GM23338 (cell line): ENCODE measurements at regions not wholly inside any gene's neighbourhood (a gene's known extent, or its start where the extent isn't known, plus 50 kb on each side); places are given as distances from the start of the nearest gene placed in this dataset.

Experiments used
- ATAC-seq: fragments of 200-7000 bp; cut with Tn5 transposase; 3 replicates; pipeline ENCODE4 v1.9.1; 2020
- DNase-seq: peaks from one replicate; pipeline ENCODE4 v3.0.0-alpha.2; 2015; ENCODE audit warnings: low spot score
- H2AFZ ChIP-seq: fragments of 200-600 bp; sonication (generic); 2 replicates; pipeline ENCODE4 v1.8.0; 2016; ENCODE audit warnings: antibody characterized with exemption, mild to moderate bottlenecking, moderate library complexity
- H3F3A ChIP-seq: fragments of 200-600 bp; sonication (generic); replicated peaks from 2 replicates; pipeline ENCODE4 v1.8.0; 2017; ENCODE audit warnings: antibody characterized with exemption, mixed run types, low read depth
- H3K27ac ChIP-seq: fragments of 200-600 bp; sonication (generic); 2 replicates; pipeline ENCODE4 v1.6.1; 2016; ENCODE audit warnings: low read depth
- H3K27me3 ChIP-seq: fragments of 200-600 bp; sonication (generic); 2 replicates; pipeline ENCODE4 v1.8.0; 2016; ENCODE audit warnings: mild to moderate bottlenecking, mixed run types, moderate library complexity; ENCODE audit not compliant: insufficient read depth
- H3K36me3 ChIP-seq: fragments of 200-600 bp; sonication (generic); 2 replicates; pipeline ENCODE4 v1.8.0; 2016; ENCODE audit warnings: mild to moderate bottlenecking; ENCODE audit not compliant: insufficient read depth
- H3K4me1 ChIP-seq: fragments of 200-600 bp; sonication (generic); 2 replicates; pipeline ENCODE4 v1.8.0; 2016; ENCODE audit warnings: mild to moderate bottlenecking, moderate library complexity; ENCODE audit not compliant: insufficient read depth
- H3K4me2 ChIP-seq: fragments of 200-600 bp; sonication (generic); 2 replicates; pipeline ENCODE4 v1.7.1; 2017; ENCODE audit warnings: mixed run types
- H3K4me3 ChIP-seq: fragments of 200-600 bp; sonication (generic); 2 replicates; pipeline ENCODE4 v1.6.1; 2016; ENCODE audit warnings: mixed run types
- H3K79me2 ChIP-seq: fragments of 200-600 bp; sonication (generic); replicated peaks from 2 replicates; pipeline ENCODE4 v1.8.0; 2017; ENCODE audit warnings: mild to moderate bottlenecking; ENCODE audit not compliant: insufficient read depth
- H3K9me2 ChIP-seq: fragments of 200-600 bp; sonication (generic); 2 replicates; pipeline ENCODE4 v1.8.0; 2017; ENCODE audit not compliant: insufficient read depth
- H4K20me1 ChIP-seq: fragments of 200-600 bp; sonication (generic); replicated peaks from 2 replicates; pipeline ENCODE4 v1.8.0; 2017; ENCODE audit warnings: mild to moderate bottlenecking; ENCODE audit not compliant: insufficient read depth
- H3K27ac Mint-ChIP-seq: 2 replicates; pipeline ENCODE4 v1.8.0; 2020; ENCODE audit warnings: inconsistent platforms, mild to moderate bottlenecking, moderate library complexity, mixed read lengths
- H3K27me3 Mint-ChIP-seq: 3 replicates; pipeline ENCODE4 v1.8.0; 2022; ENCODE audit warnings: low read depth, mild to moderate bottlenecking, moderate library complexity, mixed read lengths, inconsistent platforms; ENCODE audit not compliant: insufficient read depth, poor library complexity
- H3K36me3 Mint-ChIP-seq: 3 replicates; pipeline ENCODE4 v1.8.0; 2021; ENCODE audit warnings: low read depth, mild to moderate bottlenecking, inconsistent platforms, moderate library complexity, mixed read lengths
- H3K4me1 Mint-ChIP-seq: 3 replicates; pipeline ENCODE4 v1.8.0; 2020; ENCODE audit warnings: mild to moderate bottlenecking, inconsistent platforms, mixed read lengths
- H3K4me3 Mint-ChIP-seq: 3 replicates; pipeline ENCODE4 v1.8.0; 2021; ENCODE audit warnings: moderate library complexity, mild to moderate bottlenecking, inconsistent platforms, mixed read lengths
- H3K9me3 Mint-ChIP-seq: 3 replicates; pipeline ENCODE4 v1.8.0; 2020; ENCODE audit warnings: moderate library complexity, mild to moderate bottlenecking, inconsistent platforms, mixed read lengths
- CREB1 ChIP-seq: fragments of 250-450 bp; sonication (Bioruptor Pico); IDR thresholded peaks from 2 replicates; pipeline ENCODE4 v1.5.0; 2020; ENCODE audit warnings: low read depth, mild to moderate bottlenecking, moderate library complexity
- CTCF ChIP-seq, 2 experiments: fragments of 200-600 bp in 1 of 2; sonication (generic) in 1 of 2; conservative IDR thresholded peaks; 2 replicates each; pipeline versions ENCODE4 v1.5.1 to v1.6.1; 2016 to 2017; ENCODE audit warnings: antibody characterized with exemption in 2 of 2, low read depth in 2 of 2, mild to moderate bottlenecking in 2 of 2, moderate library complexity in 1 of 2
- EZH2 ChIP-seq: fragments of 200-600 bp; sonication (generic); IDR thresholded peaks from one replicate; pipeline ENCODE4 v1.8.0; 2017; ENCODE audit warnings: antibody characterized with exemption, mild to moderate bottlenecking, low read depth; ENCODE audit not compliant: unreplicated experiment
- EZH2phosphoT487 ChIP-seq: fragments of 200-600 bp; sonication (generic); IDR thresholded peaks from one replicate; pipeline ENCODE4 v1.8.1; 2018; ENCODE audit warnings: antibody characterized with exemption; ENCODE audit not compliant: unreplicated experiment
- JUNB ChIP-seq: IDR thresholded peaks from one replicate; pipeline ENCODE4 v1.6.1; 2016; ENCODE audit warnings: antibody characterized with exemption; ENCODE audit not compliant: unreplicated experiment
- NANOG ChIP-seq: IDR thresholded peaks from 2 replicates; pipeline ENCODE4 v1.6.1; 2016; ENCODE audit warnings: antibody characterized with exemption, borderline replicate concordance
- POLR2AphosphoS5 ChIP-seq: IDR thresholded peaks from 2 replicates; pipeline ENCODE4 v1.6.1; 2016; ENCODE audit warnings: antibody characterized with exemption, low read depth
- STAT1 ChIP-seq: IDR thresholded peaks from one replicate; pipeline ENCODE4 v1.6.1; 2016; ENCODE audit warnings: antibody characterized with exemption; ENCODE audit not compliant: unreplicated experiment
- ZNF114 ChIP-seq: fragments of 250-450 bp; sonication (Bioruptor Pico); IDR thresholded peaks from 2 replicates; pipeline ENCODE4 v1.5.0; 2020; ENCODE audit warnings: mild to moderate bottlenecking, moderate library complexity
- ZNF331 ChIP-seq: fragments of 250-450 bp; sonication (Bioruptor Pico); IDR thresholded peaks from 2 replicates; pipeline ENCODE4 v1.5.0; 2020; ENCODE audit warnings: low read depth, mild to moderate bottlenecking, moderate library complexity
- TF ChIP-seq, protein P1 (sequence below): IDR thresholded peaks from one replicate; pipeline ENCODE4 v1.6.1; 2018; ENCODE audit warnings: antibody characterized with exemption; ENCODE audit not compliant: unreplicated experiment
- TF ChIP-seq, protein P2 (sequence below): fragments of 250-450 bp; sonication (Bioruptor Pico); IDR thresholded peaks from 2 replicates; pipeline ENCODE4 v1.5.0; 2020; ENCODE audit warnings: mild to moderate bottlenecking, moderate library complexity
- TF ChIP-seq, protein P3 (sequence below): IDR thresholded peaks from 2 replicates; pipeline ENCODE4 v1.6.1; 2016; ENCODE audit warnings: antibody characterized with exemption

DNA sequence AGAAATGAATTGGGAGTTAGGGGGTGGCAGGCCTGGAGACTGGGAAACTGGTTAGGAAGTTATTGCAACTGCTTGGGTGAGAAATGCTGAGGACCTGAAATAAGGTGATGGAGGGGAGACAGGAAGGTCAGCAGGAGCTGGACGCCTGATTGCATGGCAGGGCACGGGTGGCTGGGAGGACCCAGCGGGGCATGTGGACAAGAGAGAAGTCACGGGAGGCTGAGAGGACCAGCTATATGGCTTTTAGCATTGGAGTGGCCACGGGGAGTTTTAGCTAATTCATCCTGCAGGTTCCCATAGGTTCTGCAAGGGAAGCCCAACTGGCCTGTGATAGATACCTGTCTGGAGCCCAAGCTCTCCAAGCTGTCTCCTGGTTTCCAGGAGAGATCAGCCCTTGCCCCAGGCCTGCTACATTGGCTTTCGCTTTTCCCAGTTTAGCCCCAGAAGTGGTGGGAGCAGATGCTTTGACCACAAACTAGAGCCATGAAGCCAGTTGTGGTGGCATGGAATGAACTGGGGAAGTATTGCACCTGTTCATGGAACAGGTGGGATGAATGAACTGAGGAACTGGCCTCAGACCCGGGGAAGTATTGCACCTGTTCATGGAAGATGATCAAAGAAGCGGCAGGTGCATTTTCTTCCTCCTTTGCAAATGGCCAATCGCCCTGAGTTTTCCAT, 93.6 kb upstream of the TAF1B start:
- Mint-ChIP-seq H3K27me3 (peaks cover 13% of the 10 kb centered on the region), H3K27ac (no peak overlapping the region), H3K9me3 (peaks cover 5% of the 10 kb centered on the region), H3K4me1 (peaks cover 23% of the 10 kb centered on the region), H3K4me3 (no peak overlapping the region), H3K36me3 (no peaks in the 10 kb centered on the region)
- Histone ChIP-seq H3K27me3 (no peaks in the 10 kb centered on the region), H3K79me2 (no peaks in the 10 kb centered on the region), H3K4me2 (no peak overlapping the region), H3K36me3 (no peaks in the 10 kb centered on the region), H3K4me1 (peaks cover 6% of the 10 kb centered on the region), H3F3A (no peaks in the 10 kb centered on the region), H3K27ac (no peak overlapping the region), H2AFZ (no peak overlapping the region), H3K4me3 (no peak overlapping the region), H4K20me1 (no peaks in the 10 kb centered on the region), H3K9me2 (no peaks in the 10 kb centered on the region)
- no peak for TF ChIP-seq EZH2
- TF ChIP-seq, protein P1, sequence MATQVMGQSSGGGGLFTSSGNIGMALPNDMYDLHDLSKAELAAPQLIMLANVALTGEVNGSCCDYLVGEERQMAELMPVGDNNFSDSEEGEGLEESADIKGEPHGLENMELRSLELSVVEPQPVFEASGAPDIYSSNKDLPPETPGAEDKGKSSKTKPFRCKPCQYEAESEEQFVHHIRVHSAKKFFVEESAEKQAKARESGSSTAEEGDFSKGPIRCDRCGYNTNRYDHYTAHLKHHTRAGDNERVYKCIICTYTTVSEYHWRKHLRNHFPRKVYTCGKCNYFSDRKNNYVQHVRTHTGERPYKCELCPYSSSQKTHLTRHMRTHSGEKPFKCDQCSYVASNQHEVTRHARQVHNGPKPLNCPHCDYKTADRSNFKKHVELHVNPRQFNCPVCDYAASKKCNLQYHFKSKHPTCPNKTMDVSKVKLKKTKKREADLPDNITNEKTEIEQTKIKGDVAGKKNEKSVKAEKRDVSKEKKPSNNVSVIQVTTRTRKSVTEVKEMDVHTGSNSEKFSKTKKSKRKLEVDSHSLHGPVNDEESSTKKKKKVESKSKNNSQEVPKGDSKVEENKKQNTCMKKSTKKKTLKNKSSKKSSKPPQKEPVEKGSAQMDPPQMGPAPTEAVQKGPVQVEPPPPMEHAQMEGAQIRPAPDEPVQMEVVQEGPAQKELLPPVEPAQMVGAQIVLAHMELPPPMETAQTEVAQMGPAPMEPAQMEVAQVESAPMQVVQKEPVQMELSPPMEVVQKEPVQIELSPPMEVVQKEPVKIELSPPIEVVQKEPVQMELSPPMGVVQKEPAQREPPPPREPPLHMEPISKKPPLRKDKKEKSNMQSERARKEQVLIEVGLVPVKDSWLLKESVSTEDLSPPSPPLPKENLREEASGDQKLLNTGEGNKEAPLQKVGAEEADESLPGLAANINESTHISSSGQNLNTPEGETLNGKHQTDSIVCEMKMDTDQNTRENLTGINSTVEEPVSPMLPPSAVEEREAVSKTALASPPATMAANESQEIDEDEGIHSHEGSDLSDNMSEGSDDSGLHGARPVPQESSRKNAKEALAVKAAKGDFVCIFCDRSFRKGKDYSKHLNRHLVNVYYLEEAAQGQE: no peak
- TF ChIP-seq JUNB: no peak
- TF ChIP-seq, protein P2, sequence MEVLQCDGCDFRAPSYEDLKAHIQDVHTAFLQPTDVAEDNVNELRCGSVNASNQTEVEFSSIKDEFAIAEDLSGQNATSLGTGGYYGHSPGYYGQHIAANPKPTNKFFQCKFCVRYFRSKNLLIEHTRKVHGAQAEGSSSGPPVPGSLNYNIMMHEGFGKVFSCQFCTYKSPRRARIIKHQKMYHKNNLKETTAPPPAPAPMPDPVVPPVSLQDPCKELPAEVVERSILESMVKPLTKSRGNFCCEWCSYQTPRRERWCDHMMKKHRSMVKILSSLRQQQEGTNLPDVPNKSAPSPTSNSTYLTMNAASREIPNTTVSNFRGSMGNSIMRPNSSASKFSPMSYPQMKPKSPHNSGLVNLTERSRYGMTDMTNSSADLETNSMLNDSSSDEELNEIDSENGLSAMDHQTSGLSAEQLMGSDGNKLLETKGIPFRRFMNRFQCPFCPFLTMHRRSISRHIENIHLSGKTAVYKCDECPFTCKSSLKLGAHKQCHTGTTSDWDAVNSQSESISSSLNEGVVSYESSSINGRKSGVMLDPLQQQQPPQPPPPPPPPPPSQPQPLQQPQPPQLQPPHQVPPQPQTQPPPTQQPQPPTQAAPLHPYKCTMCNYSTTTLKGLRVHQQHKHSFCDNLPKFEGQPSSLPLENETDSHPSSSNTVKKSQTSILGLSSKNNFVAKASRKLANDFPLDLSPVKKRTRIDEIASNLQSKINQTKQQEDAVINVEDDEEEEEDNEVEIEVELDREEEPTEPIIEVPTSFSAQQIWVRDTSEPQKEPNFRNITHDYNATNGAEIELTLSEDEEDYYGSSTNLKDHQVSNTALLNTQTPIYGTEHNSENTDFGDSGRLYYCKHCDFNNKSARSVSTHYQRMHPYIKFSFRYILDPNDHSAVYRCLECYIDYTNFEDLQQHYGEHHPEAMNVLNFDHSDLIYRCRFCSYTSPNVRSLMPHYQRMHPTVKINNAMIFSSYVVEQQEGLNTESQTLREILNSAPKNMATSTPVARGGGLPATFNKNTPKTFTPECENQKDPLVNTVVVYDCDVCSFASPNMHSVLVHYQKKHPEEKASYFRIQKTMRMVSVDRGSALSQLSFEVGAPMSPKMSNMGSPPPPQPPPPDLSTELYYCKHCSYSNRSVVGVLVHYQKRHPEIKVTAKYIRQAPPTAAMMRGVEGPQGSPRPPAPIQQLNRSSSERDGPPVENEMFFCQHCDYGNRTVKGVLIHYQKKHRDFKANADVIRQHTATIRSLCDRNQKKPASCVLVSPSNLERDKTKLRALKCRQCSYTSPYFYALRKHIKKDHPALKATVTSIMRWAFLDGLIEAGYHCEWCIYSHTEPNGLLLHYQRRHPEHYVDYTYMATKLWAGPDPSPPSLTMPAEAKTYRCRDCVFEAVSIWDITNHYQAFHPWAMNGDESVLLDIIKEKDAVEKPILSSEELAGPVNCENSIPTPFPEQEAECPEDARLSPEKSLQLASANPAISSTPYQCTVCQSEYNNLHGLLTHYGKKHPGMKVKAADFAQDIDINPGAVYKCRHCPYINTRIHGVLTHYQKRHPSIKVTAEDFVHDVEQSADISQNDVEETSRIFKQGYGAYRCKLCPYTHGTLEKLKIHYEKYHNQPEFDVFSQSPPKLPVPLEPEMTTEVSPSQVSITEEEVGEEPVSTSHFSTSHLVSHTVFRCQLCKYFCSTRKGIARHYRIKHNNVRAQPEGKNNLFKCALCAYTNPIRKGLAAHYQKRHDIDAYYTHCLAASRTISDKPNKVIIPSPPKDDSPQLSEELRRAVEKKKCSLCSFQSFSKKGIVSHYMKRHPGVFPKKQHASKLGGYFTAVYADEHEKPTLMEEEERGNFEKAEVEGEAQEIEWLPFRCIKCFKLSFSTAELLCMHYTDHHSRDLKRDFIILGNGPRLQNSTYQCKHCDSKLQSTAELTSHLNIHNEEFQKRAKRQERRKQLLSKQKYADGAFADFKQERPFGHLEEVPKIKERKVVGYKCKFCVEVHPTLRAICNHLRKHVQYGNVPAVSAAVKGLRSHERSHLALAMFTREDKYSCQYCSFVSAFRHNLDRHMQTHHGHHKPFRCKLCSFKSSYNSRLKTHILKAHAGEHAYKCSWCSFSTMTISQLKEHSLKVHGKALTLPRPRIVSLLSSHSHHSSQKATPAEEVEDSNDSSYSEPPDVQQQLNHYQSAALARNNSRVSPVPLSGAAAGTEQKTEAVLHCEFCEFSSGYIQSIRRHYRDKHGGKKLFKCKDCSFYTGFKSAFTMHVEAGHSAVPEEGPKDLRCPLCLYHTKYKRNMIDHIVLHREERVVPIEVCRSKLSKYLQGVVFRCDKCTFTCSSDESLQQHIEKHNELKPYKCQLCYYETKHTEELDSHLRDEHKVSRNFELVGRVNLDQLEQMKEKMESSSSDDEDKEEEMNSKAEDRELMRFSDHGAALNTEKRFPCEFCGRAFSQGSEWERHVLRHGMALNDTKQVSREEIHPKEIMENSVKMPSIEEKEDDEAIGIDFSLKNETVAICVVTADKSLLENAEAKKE (CRISPR knock-in tag): no peak
- no peak for TF ChIP-seq EZH2phosphoT487
- TF ChIP-seq CTCF (conservative IDR thresholded peaks at IDR 0.05; ENCODE audit: low read depth in 2 of 2): no peak
- no peak for TF ChIP-seq ZNF114 (CRISPR knock-in tag)
- TF ChIP-seq ZNF331 (CRISPR knock-in tag): no peak
- no peak for TF ChIP-seq CREB1 (CRISPR knock-in tag)
- TF ChIP-seq POLR2AphosphoS5: no peak
- no peak for TF ChIP-seq NANOG
- TF ChIP-seq, protein P3, sequence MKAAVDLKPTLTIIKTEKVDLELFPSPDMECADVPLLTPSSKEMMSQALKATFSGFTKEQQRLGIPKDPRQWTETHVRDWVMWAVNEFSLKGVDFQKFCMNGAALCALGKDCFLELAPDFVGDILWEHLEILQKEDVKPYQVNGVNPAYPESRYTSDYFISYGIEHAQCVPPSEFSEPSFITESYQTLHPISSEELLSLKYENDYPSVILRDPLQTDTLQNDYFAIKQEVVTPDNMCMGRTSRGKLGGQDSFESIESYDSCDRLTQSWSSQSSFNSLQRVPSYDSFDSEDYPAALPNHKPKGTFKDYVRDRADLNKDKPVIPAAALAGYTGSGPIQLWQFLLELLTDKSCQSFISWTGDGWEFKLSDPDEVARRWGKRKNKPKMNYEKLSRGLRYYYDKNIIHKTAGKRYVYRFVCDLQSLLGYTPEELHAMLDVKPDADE: no peak
- TF ChIP-seq STAT1: no peak
- no peak for ATAC-seq
- DNase-seq: no peak
